ENCODE measurements at regions not wholly inside any gene's neighbourhood (a gene's known extent, or its start where the extent isn't known, plus 50 kb on each side); places are given as distances from the start of the nearest gene placed in this dataset.

GRCh38 chr3:117485841-117486240 is 776.3 kb downstream of the TUSC7 start:
- no peak for DNase-seq

- DNase-seq, result no peak
Measured at GRCh38 chr3:117486719-117487716, 777.4 kb downstream of the TUSC7 start.

- no peak for DNase-seq
Measured at GRCh38 chr3:117488983-117489382, 779.4 kb downstream of the TUSC7 start.

- no peak for DNase-seq
Measured at GRCh38 chr3:117489663-117490079, 780.1 kb downstream of the TUSC7 start.

GRCh38 chr3:117490716-117491115 is 781.1 kb downstream of the TUSC7 start:
- DNase-seq, result no peak

- no peak for DNase-seq
Measured at GRCh38 chr3:117495620-117496019, 786.0 kb downstream of the TUSC7 start.

- no peak for DNase-seq
Measured at GRCh38 chr3:117499189-117499870, 789.8 kb downstream of the TUSC7 start.

GRCh38 chr3:117507958-117508357 is 798.4 kb downstream of the TUSC7 start:
- no peak for DNase-seq

GRCh38 chr3:117509858-117510257 is 800.3 kb downstream of the TUSC7 start:
- DNase-seq, result no peak

- no peak for DNase-seq
Measured at GRCh38 chr3:117510396-117510795, 800.8 kb downstream of the TUSC7 start.

GRCh38 chr3:117512975-117513374 is 803.4 kb downstream of the TUSC7 start:
- DNase-seq, result no peak

- DNase-seq, result no peak
Measured at GRCh38 chr3:117515309-117515708, 805.7 kb downstream of the TUSC7 start.

- DNase-seq, result no peak
Measured at GRCh38 chr3:117518364-117518763, 808.8 kb downstream of the TUSC7 start.

GRCh38 chr3:117519776-117520175 is 810.2 kb downstream of the TUSC7 start:
- no peak for DNase-seq

- no peak for DNase-seq
Measured at GRCh38 chr3:117520582-117520981, 811.0 kb downstream of the TUSC7 start.

GRCh38 chr3:117523418-117523817 is 813.8 kb downstream of the TUSC7 start:
- no peak for DNase-seq

GRCh38 chr3:117524890-117525289 is 815.3 kb downstream of the TUSC7 start:
- DNase-seq, result no peak

GRCh38 chr3:117526470-117527079 is 817.0 kb downstream of the TUSC7 start:
- DNase-seq, result no peak

- DNase-seq, result no peak
Measured at GRCh38 chr3:117527346-117527745, 817.8 kb downstream of the TUSC7 start.

- no peak for DNase-seq
Measured at GRCh38 chr3:117528688-117529087, 819.1 kb downstream of the TUSC7 start.

- DNase-seq, result no peak
Measured at GRCh38 chr3:117531078-117531767, 821.6 kb downstream of the TUSC7 start.

GRCh38 chr3:117532268-117532667 is 822.7 kb downstream of the TUSC7 start:
- DNase-seq, result no peak

- DNase-seq, result no peak
Measured at GRCh38 chr3:117534138-117534537, 824.6 kb downstream of the TUSC7 start.

Measured in NCI-H345 (cell line).